ENCODE measurements at regions not wholly inside any gene's neighbourhood (a gene's known extent, or its start where the extent isn't known, plus 50 kb on each side); places are given as distances from the start of the nearest gene placed in this dataset.
A peak's percentile ranks its signal among the peaks of the same experiment; 100 is the strongest.

DNA sequence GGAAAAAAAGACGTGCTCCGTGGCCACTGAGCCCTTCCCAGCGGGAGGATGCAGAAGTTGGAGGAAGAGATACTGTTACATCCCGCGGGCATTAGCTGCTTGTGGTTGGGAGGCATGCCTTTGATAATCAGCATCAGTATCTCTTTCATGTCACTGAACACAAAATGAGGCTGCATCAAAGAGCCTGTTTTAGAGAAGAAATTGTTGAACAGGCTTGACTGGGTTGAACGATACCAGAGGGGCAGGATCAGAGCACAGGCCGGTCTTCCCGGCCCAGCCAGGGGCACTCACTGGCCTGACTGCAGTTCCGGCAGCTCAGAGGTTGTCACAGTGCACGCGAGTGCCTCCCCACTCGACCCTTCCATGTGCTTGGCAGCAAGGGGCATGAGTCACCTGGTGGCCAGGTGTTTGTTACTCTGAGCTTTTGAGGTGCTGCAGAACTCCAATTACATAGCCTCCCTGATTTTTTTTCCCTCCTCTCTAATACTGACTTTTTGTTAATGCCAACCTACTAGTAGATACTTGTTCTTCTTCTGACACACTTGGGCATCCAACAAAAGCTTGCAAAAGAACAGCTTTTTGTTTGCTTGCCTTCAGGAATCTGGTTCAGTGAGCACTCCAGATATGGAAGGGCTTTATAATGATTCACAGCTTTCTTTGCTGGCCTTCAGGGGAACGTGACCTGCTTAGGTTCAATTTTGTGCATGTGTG lies 121.6 kb downstream of the VAPA start:
- no peak for DNase-seq

DNA sequence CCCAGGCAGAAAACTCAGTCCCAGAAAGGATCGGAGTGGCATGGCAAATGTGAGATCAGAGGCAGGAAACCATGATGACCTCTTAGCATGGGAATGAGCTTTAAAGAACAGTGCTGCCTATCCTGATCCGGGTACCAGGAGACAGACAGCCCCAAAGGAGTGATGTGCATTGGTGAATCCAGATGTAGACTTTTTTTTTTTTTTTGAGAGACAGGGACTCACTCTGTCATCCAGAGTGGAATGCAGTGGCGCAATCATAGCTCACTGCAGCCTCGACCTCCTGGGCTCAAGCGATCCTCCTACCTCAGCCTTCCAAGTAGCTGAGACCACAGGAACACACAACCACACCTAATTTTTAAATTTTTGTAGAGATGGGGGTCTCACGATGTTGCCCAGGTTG lies 122.7 kb downstream of the VAPA start:
- no peak for DNase-seq

DNA sequence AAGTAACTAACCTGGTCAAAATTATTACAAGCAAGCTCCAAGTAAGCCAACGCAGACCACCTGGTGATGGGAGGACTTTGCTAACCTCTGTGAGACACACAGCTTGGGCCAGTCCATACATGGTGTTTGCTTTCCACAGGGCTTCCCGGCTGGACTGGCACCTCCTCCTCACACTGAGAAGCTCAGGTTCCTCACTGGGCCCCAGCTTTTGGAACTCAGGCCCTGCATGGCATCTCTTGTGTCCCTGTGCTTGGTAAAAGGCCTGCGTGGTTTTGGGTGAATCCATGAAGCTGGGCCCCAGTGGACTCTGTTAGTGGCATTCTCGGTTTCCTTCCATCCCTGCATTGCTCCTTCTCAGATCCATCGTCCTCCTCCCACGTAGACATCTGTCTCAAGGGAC lies 123.4 kb downstream of the VAPA start:
- no peak for DNase-seq

DNA sequence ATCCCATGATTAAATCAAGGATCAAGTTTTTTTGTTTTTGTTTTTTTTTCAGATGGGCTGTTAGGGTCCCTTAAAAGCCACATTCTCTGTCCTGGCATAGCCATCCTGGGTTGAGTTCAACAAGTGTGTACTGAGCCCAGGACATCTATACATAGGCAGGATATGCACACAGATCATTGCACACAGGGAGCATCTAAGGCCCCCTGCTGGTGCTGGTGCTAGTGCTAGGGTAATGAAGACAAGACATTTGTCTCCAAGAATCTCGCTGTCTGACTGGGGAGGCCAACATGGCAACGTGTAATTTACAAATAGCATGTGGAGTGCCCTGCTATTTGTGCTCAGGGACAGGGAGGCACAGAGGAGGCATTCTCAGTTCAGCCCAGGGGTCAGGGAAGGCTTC lies 124.5 kb downstream of the VAPA start:
- no peak for DNase-seq

DNA sequence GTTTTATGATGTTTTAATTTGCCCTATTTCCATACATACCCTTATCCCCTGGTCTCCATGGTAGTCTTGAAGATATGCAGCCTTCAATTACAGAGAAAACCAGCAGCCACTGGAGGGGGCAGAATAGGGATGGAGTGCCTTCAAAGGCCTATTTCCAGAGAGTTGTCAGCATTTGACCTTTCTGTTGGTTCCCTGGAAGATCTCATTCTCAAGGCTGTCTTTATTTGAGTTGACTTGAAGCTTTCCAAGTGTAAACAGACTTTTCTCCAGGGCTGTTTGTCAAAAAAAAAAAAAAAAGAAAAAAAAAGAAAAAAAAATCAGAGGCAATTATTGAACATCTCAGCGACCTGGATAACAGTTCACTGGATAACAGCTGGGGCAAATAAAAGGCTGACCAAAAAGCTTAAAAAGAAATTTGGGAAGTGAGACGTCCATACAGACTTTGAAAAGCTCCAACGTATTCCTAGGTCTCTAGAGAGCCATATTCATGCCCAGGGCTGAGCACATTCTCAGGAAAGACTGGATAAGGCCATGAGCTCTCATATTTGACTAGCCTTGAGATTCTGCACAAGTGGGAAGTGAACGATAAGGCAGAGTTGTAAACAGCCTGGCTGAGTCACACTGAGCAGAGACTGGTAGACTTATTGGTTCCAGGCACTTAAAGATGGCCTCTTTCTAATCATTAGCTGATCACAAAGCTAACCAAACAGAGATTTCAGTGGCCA lies 126.6 kb downstream of the VAPA start:
- DNase-seq, result no peak

DNA sequence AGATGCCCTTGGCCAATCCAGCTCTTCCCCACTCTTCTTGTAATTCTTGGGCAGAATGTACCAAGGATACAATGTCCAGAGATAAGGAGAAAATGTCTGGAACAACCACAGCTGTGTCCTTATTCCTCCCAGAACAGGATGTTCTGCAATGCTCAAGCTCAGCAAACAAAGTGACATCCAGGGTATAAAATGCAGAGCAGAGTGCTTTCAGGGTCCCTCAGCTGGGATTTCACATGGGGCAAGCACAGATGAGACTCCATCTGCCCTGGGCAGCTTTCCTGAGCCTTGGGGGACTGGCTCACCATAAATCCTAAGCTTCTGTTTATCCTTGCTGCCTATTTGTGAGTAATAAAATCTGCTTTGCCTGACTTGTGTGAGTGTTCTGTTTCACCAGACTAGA lies 127.4 kb downstream of the VAPA start:
- DNase-seq, result no peak

DNA sequence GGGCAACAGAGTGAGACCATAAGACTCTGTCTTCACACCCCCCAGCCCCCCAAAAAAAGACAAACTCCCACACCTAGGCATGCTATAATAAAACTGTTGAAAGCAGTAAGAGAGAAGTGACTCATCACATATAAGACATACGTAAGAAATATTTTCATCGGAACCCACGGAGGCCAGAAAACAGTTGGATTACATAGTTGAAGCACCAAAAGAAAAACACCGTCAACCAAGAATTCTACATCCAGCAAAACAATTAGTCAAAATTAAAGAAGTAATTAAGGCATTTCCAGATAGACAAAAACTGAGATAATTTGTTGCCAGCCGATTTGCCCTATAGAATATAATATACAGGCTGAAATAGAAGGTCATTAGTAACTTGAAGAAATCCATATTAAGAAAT lies 128.7 kb downstream of the VAPA start:
- DNase-seq, result no peak

DNA sequence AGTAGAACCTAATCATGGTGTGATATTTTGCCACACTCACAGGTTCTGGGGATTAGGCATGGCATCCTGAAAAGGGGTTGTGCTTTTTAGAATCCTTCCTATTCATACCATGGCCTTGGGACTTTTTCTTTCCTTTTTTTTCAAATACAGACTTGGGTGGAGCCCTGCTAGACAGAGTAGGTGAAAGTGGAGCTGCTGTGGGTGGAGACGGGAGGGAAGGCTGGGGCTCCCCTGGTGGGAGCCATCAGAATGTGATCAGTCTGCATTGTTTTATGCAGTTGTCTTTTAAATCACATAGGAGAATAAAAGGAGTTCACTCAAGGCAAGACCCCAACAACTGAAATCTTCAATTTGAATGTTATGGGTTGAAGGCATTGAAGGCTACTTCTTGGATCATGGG lies 130.2 kb downstream of the VAPA start:
- DNase-seq, result no peak

DNA sequence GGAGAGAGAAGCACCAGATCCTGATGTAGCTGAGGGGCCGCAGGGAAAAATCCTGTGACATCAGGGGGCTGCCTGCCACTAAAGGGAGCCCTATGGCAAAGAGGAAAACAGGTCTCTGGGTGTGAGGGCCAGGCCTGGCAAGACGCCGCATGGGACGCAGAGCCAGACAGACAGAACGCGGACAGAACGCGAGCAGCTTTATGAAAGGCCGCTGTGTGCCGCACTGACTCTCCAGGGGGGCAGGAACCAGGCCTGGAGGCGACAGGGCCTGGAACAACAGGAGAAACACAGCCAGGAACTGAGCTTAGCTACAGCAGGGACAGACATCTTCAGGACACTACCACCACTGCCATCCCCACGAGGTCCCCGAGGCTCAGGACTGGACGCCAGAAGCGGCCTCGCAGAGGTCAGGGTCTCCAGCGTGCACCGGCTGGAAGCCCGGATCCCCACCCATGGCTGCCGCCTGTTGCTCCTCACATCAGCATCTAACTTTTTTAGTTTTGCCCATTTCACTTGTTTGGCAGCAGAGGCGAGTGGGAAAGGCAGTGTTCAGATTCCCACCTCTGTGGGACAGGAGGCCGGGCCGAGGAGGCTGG lies 131.6 kb downstream of the VAPA start:
- no peak for DNase-seq

DNA sequence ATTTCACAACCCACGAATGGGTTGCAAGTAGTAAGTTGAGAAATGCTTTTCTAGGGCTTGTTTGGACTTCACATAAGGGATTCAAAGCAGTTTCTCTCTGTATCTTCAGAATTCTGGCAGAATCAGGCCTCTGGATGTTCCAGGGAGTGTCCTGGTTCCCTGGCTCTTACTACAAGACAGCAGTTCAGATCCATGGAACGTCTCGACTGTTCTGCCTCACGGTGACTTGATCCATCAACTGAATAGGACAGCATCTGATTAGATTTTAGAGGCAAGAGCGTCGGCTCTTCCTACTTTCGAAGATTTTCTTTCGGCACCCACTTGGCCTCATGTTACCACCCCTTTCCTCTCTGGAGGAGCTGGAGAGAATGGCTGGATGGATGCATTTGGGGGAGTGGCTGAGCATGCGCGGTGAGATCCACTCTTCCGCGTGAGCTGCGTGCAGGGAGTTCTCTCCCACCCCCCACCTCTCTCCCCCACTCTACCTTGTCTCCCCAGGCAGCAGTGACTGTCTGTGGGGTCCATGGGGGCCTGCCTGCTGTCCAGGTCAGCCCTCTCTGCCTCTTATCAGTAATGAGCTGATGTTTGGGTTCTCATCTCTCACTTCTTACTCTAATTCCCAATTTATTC lies 132.5 kb downstream of the VAPA start:
- no peak for DNase-seq

DNA sequence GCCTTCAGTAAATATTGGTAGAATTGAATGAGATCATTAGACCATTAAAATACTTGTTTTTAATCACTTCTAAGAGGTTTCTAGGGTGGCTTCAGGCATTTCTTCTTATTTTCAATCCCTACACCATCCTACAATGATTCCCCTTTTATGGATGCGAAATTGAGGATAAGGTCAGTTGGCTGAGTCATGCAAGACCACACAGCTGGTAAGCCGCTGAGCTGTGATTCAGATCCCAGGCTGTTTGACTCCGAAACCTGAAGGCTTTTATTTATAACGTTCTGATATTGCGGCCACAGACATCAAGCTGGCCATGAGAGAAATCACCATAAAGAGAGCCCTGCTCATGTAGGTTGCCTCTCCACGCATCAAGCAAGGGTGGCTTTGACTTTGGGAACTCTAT lies 133.4 kb downstream of the VAPA start:
- no peak for DNase-seq

DNA sequence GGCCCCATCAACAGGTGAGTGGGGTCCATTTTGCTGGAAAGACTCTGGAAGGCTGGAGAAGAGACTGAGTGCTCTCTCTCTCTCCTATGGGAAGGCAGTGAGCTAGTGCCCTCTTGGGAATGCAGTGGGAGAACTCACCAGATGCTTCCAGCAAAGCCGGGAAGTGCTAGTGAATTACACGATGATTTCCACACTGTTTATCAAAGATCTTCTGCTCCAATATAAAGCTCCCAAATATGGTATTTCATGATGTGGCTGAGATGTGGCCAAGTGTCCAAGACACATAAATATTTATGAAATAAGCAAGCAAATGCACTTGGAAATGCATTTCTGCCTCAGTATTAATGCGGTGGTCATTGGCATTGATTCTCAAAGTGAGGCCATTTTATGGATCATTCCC lies 135.9 kb downstream of the VAPA start:
- no peak for DNase-seq

DNA sequence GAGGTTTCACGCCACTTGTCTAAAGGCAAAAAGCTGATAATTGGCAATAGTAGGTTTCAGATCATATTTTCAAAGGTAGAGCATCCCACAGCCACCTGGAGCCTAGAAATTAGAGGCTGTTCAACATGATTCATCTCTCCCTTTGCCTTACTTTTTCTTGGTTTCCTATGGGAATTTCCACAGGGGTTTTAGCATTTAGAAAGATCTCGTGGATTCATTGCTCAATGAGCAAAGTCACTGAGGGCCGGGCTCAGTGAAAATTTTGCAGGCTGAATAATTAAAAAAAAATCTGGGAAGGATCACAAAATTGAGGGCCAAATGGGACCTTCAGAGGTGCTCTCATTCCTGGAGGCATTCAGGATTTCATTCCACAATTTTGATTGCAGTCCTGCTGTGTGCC lies 137.1 kb downstream of the VAPA start:
- DNase-seq, result no peak

DNA sequence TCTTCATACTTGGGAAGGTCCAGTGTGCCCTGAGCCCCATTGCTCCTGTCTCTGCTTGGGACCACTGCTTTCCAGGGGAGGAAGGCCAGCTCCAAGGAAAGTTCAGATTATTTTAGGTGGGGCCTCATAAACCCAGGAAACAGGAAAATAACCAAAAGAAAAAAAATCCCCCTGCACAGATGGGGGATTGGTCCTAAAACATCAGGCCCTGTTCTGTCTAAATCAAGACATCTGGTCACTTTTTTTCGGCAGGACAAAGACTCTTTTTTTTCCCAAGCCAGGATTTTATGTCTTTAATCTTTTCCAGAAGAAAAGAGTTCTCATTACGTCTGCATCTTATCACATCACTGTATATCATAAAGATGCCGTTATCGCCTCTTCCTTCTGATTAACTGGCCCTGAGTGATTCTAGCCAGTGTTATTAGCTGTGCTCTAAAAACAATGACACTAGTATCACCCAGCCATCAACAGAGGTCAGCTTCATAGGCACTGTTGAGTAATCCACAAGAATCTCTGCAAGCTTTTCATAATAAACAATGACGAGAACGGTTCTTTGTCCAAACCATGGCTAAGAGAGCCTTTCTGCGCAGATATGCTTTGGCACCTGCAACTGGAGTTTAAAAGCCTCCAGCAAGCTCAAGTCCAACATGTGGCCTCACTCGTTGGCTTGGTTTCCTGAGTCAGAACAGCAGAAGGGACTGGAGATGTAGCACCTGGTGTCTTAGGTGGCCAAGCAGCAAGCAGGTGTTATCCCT lies 138.2 kb downstream of the VAPA start:
- no peak for DNase-seq

DNA sequence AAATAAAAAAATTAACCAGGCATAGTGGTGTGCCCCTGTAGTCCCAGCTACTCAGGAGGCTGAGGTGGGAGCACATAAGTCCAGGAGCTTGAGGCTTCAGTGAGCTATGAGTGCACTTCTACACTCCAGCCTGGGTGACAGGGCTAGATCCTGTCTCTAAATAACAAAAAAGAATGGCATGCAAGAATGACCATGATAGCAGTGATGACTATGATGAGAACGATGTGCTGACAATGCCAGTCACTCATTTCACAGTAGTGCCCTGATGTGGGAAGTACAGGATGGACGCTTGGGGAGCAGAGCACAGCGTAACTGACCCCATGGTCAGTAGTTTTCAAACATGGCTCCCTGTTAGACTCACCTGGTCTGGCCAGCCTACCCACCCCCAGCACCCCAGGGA lies 139.1 kb downstream of the VAPA start:
- no peak for DNase-seq

DNA sequence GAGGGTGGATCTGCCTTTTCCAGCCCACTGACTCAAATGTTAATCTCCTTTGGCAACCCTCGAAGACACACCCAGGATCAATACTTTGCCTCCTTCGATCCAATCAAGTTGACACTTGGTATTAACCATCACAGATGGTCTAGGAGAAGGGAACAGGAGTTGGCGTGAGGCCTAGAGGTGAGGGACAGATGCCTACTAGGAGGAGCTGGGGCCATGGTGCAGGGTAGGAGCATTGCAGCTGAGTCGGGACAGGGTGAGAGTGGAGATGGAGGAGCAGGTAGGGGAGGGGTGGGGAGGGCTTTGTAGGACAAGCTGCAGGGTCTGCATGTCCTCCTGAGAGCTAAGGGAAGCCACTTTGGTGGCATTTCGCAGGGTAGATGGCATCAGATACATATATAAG lies 140.0 kb downstream of the VAPA start:
- no peak for DNase-seq

DNA sequence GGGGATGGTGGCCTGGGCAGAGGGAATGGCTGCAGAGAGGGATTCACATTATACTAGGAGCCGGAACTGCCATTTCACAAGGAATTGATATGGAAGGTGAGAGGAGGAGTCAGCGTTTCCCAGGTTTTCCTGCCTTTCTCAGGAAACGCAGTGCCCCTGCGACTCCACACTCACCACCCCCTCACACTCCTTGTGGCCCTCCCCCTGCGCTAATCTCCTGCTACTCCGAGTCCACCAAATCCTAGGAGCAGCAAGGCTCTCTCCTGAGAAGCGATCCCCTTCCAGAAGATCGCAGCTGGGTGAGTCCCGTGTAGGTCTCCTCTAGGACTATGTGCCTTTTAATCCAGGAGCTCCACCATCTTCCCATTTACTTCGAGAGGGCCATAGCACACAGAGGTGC lies 140.6 kb downstream of the VAPA start:
- DNase-seq, result no peak

DNA sequence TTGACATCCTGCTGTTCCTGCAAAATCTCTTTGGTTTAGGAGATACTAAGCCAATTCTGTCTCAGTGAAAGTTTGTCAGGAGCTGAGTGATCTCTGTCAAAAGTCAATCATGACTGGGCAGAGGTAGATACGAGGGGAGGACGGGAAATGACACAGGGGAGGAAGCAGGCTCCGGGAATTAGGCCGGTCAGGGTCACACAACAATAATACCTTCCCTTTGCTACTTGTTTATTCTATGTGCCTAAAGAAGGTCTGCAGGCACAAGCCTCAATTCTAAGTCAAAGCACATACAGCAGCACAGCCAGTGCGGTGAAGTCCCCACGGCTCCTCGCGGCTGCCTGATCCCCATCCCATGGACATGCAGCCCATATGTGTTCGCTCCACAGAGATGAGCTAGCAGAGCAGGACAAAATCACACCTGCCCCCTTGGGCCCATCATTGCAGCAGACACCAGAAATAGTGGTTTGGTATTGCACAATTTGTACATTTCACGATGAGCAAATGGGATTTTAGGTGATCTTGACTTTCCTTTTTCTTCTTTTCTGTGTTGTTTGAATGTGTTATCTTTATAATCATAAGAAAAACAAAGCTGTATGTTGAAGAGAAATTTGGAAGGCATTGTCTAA lies 141.4 kb downstream of the VAPA start:
- DNase-seq, result no peak

DNA sequence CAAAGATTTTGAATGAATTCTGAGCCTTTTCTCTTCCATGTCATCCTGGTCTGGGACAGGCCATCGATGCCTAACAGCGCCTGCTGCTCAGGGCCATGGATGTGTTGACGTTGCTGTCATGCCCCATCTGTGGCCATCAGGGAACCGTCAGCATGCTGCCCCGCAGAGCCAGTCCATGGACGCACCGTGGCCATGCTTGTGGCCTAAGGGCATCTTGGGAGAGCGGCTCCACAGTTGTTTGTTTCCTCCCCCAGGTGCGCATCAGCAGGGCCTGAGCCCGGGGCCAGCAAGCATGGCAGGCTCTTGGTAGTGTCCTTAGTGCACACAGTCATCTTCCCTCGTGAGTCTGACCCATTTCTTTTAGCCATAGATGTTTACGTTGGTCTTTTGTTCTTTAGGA lies 142.7 kb downstream of the VAPA start:
- no peak for DNase-seq

DNA sequence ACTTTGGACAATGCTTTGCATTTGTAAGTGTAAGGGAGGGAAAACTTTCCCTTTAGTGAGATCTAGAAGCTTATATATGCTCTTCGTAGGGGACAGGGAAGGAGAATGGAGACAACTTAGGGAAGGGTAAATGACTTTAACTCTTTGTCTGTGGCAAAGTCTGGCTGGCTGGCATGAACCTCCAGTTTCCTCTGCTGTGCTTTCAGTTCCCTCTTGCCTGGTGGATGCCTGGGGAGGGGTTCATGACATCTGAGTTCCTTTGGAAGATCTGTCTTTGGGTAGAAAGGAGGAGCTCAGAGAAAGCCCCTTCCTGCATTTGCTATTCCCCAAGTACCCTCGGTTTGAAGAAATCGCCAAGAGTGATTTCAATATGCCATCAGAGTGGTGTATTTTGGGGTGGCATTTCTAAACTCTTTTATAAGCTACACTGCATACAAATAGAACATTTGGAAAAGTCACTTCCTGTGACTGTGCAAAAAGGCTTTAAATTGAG lies 143.6 kb downstream of the VAPA start:
- peak; percentile 76 for DNase-seq

DNA sequence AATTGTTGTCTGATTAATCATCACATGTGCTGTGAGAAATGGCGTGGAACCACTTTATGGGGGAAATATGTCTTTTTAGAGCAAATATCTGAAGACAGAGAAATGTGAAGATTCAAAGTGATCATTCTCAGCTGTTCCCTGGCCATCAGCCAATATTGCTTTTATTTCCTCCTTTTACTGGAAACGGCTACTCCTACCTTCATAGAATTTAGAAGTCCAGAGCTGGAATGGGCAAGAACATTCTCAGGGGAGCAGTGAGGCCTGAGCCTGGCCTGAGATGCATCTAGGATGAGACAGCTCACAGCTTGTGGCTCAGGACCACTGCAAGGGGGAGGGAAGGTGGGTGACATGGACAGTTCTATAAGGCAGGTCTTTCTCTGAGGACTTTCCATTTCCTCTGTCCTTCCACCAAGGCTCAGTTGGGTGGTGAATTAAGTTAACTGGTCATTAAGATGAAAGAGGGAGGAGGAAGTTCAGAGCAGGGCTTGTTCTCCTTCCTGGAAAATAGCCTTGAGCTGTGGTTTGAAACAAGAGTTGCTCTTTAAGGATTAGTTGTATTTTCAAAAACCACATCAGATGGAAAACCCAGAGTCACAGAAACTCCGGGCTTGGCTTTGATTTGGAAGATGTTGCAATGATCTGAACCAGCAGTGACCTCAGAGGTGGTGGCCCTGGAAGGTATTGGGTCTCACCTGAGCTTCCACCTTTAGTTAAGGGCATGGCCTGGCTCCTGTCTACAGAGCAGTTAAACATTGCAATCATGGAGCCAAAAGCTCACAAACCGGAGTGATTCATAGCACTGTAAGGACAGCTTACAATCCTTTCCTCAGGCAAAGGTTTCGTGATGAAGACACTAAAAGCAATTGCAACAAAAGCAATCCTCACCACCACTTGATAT lies 144.3 kb downstream of the VAPA start:
- peak; percentile 83 for DNase-seq
